Mesendoderm (in vitro differentiated cells): ENCODE measurements at regions not wholly inside any gene's neighbourhood (a gene's known extent, or its start where the extent isn't known, plus 50 kb on each side); places are given as distances from the start of the nearest gene placed in this dataset.
A peak's percentile ranks its signal among the peaks of the same experiment; 100 is the strongest.

ENCODE experiments used
- DNase-seq: peaks from one replicate; pipeline ENCODE4 v3.0.0; 2013
- H2AK5ac ChIP-seq: 2 replicates; pipeline ENCODE4 v1.6.1; 2013; ENCODE audit warnings: low read length, inconsistent platforms
- H2BK120ac ChIP-seq: 2 replicates; pipeline ENCODE4 v1.6.1; 2013; ENCODE audit warnings: low read depth, mild to moderate bottlenecking, low read length, moderate library complexity, mixed read lengths
- H2BK15ac ChIP-seq: replicated peaks from 2 replicates; pipeline ENCODE4 v1.6.1; 2013; ENCODE audit warnings: low read depth, mild to moderate bottlenecking, moderate library complexity
- H2BK5ac ChIP-seq: 2 replicates; pipeline ENCODE4 v1.6.1; 2013; ENCODE audit warnings: low read length, inconsistent platforms
- H3K18ac ChIP-seq: 2 replicates; pipeline ENCODE4 v1.6.1; 2013; ENCODE audit warnings: mild to moderate bottlenecking, low read length, mixed read lengths
- H3K23ac ChIP-seq: one replicate; pipeline ENCODE4 v1.6.1; 2013; ENCODE audit warnings: low read length
- H3K27ac ChIP-seq: 2 replicates; pipeline ENCODE4 v1.5.1; 2013; ENCODE audit warnings: low read depth, mild to moderate bottlenecking, inconsistent platforms, low read length, moderate library complexity
- H3K27me3 ChIP-seq: 2 replicates; pipeline ENCODE4 v1.6.1; 2013; ENCODE audit warnings: low read length, control low read depth, mild to moderate bottlenecking, inconsistent platforms; ENCODE audit not compliant: insufficient read depth, poor library complexity
- H3K36me3 ChIP-seq: 2 replicates; pipeline ENCODE4 v1.6.1; 2013; ENCODE audit warnings: low read length, inconsistent platforms; ENCODE audit not compliant: control insufficient read depth, insufficient read depth
- H3K4ac ChIP-seq: one replicate; pipeline ENCODE4 v1.6.1; 2013; ENCODE audit warnings: low read depth, mild to moderate bottlenecking, low read length, moderate library complexity
- H3K4me1 ChIP-seq: 2 replicates; pipeline ENCODE4 v1.6.1; 2013; ENCODE audit warnings: low read depth, low read length, inconsistent platforms; ENCODE audit not compliant: control insufficient read depth
- H3K4me2 ChIP-seq: 2 replicates; pipeline ENCODE4 v1.6.1; 2013; ENCODE audit warnings: low read length
- H3K4me3 ChIP-seq: 2 replicates; pipeline ENCODE4 v1.5.1; 2013; ENCODE audit warnings: mild to moderate bottlenecking, low read length
- H3K56ac ChIP-seq: one replicate; pipeline ENCODE4 v1.6.1; 2013; ENCODE audit warnings: low read length
- H3K79me1 ChIP-seq: 2 replicates; pipeline ENCODE4 v1.6.1; 2013; ENCODE audit warnings: low read length, inconsistent platforms
- H3K79me2 ChIP-seq: 2 replicates; pipeline ENCODE4 v1.6.1; 2013; ENCODE audit warnings: mild to moderate bottlenecking, low read length; ENCODE audit not compliant: control insufficient read depth, insufficient read depth
- H3K9ac ChIP-seq: 2 replicates; pipeline ENCODE4 v1.6.1; 2013; ENCODE audit warnings: low read length, inconsistent platforms
- H4K5ac ChIP-seq: one replicate; pipeline ENCODE4 v1.6.1; 2013; ENCODE audit warnings: low read length
- H4K8ac ChIP-seq: one replicate; pipeline ENCODE4 v1.6.1; 2013; ENCODE audit warnings: low read depth, mild to moderate bottlenecking, control low read depth, low read length, moderate library complexity
- WGBS: extraction: QIAGEN DNeasy Blood & Tissue Kit; methylation state at CpG from one replicate; pipeline ENCODE4 v1.1.7; 2013; ENCODE audit warnings: low lambda C conversion rate, missing lambda C conversion rate; ENCODE audit not compliant: insufficient coverage; ENCODE audit errors: extremely low coverage; 5-methylcytosine and 5-hydroxymethylcytosine counted together

- H2AK5ac ChIP-seq = no peak overlapping the region
- WGBS = no CpG with 5 or more reads among the region's 1 CpG
- no peak overlapping the region for H4K8ac ChIP-seq
- H3K27me3 ChIP-seq = no peaks in the 10 kb centered on the region
- H3K56ac ChIP-seq = no peak overlapping the region
- H3K4me2 ChIP-seq = no peak overlapping the region
- DNase-seq = no peak
- H2BK5ac ChIP-seq = no peak overlapping the region
- H3K4ac ChIP-seq = no peak overlapping the region
- no peaks in the 10 kb centered on the region for H3K79me1 ChIP-seq
- no peak overlapping the region for H3K23ac ChIP-seq
- H3K4me1 ChIP-seq = no peaks in the 10 kb centered on the region
- no peaks in the 10 kb centered on the region for H3K79me2 ChIP-seq
- no peak overlapping the region for H4K5ac ChIP-seq
- H2BK120ac ChIP-seq = no peak overlapping the region
- no peak overlapping the region for H3K9ac ChIP-seq
- H3K18ac ChIP-seq = no peak overlapping the region
- H3K36me3 ChIP-seq = no peaks in the 10 kb centered on the region
- no peak overlapping the region for H2BK15ac ChIP-seq
- no peak overlapping the region for H3K4me3 ChIP-seq
- no peak overlapping the region for H3K27ac ChIP-seq
Observed at GRCh38 chr14:85978582-85979250, 448.8 kb downstream of the FLRT2 start.

- no peak overlapping the region for H2BK5ac ChIP-seq
- no peak overlapping the region for H3K4me2 ChIP-seq
- no peaks in the 10 kb centered on the region for H3K79me2 ChIP-seq
- H3K9ac ChIP-seq = no peak overlapping the region
- no peak overlapping the region for H2AK5ac ChIP-seq
- no peaks in the 10 kb centered on the region for H3K4me1 ChIP-seq
- H3K79me1 ChIP-seq = no peaks in the 10 kb centered on the region
- H3K27me3 ChIP-seq = no peaks in the 10 kb centered on the region
- no peak overlapping the region for H3K4me3 ChIP-seq
- H2BK120ac ChIP-seq = no peak overlapping the region
- H3K23ac ChIP-seq = no peak overlapping the region
- H3K36me3 ChIP-seq = no peaks in the 10 kb centered on the region
- H2BK15ac ChIP-seq = no peak overlapping the region
- no peak overlapping the region for H3K56ac ChIP-seq
- no peak overlapping the region for H4K8ac ChIP-seq
- no peak overlapping the region for H3K27ac ChIP-seq
- H4K5ac ChIP-seq = no peak overlapping the region
- no peak overlapping the region for H3K18ac ChIP-seq
- no peak for DNase-seq
- no CpG with 5 or more reads among the region's 8 CpGs for WGBS
- no peak overlapping the region for H3K4ac ChIP-seq
Observed at GRCh38 chr14:85974602-85975001, 444.7 kb downstream of the FLRT2 start.

GRCh38 chr14:85963486-85963885 is 433.5 kb downstream of the FLRT2 start:
- no peaks in the 10 kb centered on the region for H3K36me3 ChIP-seq
- H3K79me1 ChIP-seq = no peaks in the 10 kb centered on the region
- H4K5ac ChIP-seq = no peak overlapping the region

GRCh38 chr14:85960756-85961155 is 430.8 kb downstream of the FLRT2 start:
- WGBS = no CpG with 5 or more reads among the region's 2 CpGs
- H3K23ac ChIP-seq = no peak overlapping the region
- H3K9ac ChIP-seq = no peak overlapping the region
- no peak overlapping the region for H3K4ac ChIP-seq
- no peak overlapping the region for H2AK5ac ChIP-seq
- no peak overlapping the region for H2BK5ac ChIP-seq
- no peaks in the 10 kb centered on the region for H3K79me2 ChIP-seq
- H4K5ac ChIP-seq = no peak overlapping the region
- no peak for DNase-seq
- H3K4me1 ChIP-seq = no peaks in the 10 kb centered on the region
- H4K8ac ChIP-seq = no peak overlapping the region
- H2BK15ac ChIP-seq = no peak overlapping the region
- no peaks in the 10 kb centered on the region for H3K79me1 ChIP-seq
- H3K18ac ChIP-seq = no peak overlapping the region
- no peak overlapping the region for H3K27ac ChIP-seq
- no peak overlapping the region for H2BK120ac ChIP-seq
- no peak overlapping the region for H3K56ac ChIP-seq
- no peaks in the 10 kb centered on the region for H3K27me3 ChIP-seq
- H3K4me3 ChIP-seq = no peak overlapping the region
- H3K4me2 ChIP-seq = no peak overlapping the region
- H3K36me3 ChIP-seq = no peaks in the 10 kb centered on the region

More at GRCh38 chr14:85963486-85963885, 433.5 kb downstream of the FLRT2 start:
- no peaks in the 10 kb centered on the region for H3K79me2 ChIP-seq
- H3K9ac ChIP-seq = no peak overlapping the region
- no peaks in the 10 kb centered on the region for H3K4me1 ChIP-seq
- H3K27ac ChIP-seq = no peak overlapping the region
- H2BK5ac ChIP-seq = no peak overlapping the region
- H3K4me3 ChIP-seq = no peak overlapping the region
- no peak overlapping the region for H4K8ac ChIP-seq
- DNase-seq = no peak
- no peak overlapping the region for H3K18ac ChIP-seq
- H3K23ac ChIP-seq = no peak overlapping the region
- H2BK120ac ChIP-seq = no peak overlapping the region
- no peak overlapping the region for H3K4ac ChIP-seq
- H3K4me2 ChIP-seq = no peak overlapping the region
- no peak overlapping the region for H3K56ac ChIP-seq
- no peak overlapping the region for H2AK5ac ChIP-seq
- H3K27me3 ChIP-seq = no peaks in the 10 kb centered on the region
- no peak overlapping the region for H2BK15ac ChIP-seq

DNA sequence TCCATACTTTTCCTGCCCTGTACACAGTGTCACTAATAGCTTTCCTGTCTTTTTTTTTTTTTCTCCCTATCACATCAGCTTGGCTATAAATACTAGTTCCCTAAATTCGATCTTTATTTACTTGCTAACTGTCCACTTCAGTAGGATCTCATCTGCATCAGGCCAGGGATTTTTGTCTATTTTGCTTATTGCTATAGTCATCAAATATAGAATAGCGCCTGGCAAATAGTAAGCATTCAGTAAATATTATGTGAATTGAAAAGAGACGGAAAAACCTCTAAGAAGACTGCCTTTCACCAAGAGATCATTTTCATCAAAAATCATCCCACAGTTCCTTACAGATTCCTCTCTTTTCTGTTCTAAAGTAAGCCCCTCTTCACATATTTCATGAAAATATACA is 429.1 kb downstream of the FLRT2 start:
- Histone ChIP-seq H3K4me2 (no peak overlapping the region), H3K27ac (no peak overlapping the region), H2BK120ac (no peak overlapping the region), H3K27me3 (no peaks in the 10 kb centered on the region), H3K4me3 (no peak overlapping the region), H3K79me2 (no peaks in the 10 kb centered on the region), H2AK5ac (no peak overlapping the region), H3K36me3 (no peaks in the 10 kb centered on the region), H3K56ac (no peak overlapping the region), H3K18ac (no peak overlapping the region), H3K79me1 (no peaks in the 10 kb centered on the region), H4K5ac (no peak overlapping the region), H2BK5ac (no peak overlapping the region), H3K23ac (no peak overlapping the region), H3K9ac (no peak overlapping the region), H4K8ac (no peak overlapping the region), H3K4ac (no peak overlapping the region), H2BK15ac (no peak overlapping the region), H3K4me1 (no peaks in the 10 kb centered on the region)
- no CpG with 5 or more reads among the region's 3 CpGs for WGBS
- no peak for DNase-seq

DNA sequence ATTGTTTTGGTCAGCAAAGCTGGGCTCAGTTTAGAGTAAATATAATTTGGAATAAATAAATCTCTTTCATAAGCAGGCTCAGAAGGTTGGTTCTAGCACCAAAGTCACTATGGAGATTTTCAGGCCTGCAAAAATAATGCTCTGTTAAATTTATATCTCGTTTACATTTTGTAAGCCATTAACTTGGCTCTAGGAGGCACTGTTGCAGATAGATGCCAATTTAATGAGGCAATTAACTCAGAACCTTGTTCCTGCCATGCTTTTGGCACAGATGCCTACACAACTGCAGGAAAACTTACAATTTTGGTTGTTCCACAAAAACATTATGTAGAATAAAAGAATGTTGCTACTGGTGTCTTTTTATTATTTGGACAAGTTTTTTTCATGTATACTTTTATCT is 428.1 kb downstream of the FLRT2 start:
- H3K36me3 ChIP-seq = no peaks in the 10 kb centered on the region
- H3K23ac ChIP-seq = no peak overlapping the region
- H3K4me1 ChIP-seq = no peaks in the 10 kb centered on the region
- no peak overlapping the region for H2BK15ac ChIP-seq
- H3K9ac ChIP-seq = no peak overlapping the region
- no peak overlapping the region for H2BK120ac ChIP-seq
- DNase-seq = peak; percentile 16
- H2AK5ac ChIP-seq = no peak overlapping the region
- no CpG with 5 or more reads among the region's 1 CpG for WGBS
- no peak overlapping the region for H4K5ac ChIP-seq
- no peaks in the 10 kb centered on the region for H3K79me1 ChIP-seq
- no peak overlapping the region for H2BK5ac ChIP-seq
- H3K18ac ChIP-seq = no peak overlapping the region
- H4K8ac ChIP-seq = no peak overlapping the region
- H3K27me3 ChIP-seq = no peaks in the 10 kb centered on the region
- H3K56ac ChIP-seq = no peak overlapping the region
- no peak overlapping the region for H3K4me3 ChIP-seq
- no peak overlapping the region for H3K4ac ChIP-seq
- H3K27ac ChIP-seq = no peak overlapping the region
- H3K4me2 ChIP-seq = no peak overlapping the region
- no peaks in the 10 kb centered on the region for H3K79me2 ChIP-seq
